ENCODE measurements at regions not wholly inside any gene's neighbourhood (a gene's known extent, or its start where the extent isn't known, plus 50 kb on each side); places are given as distances from the start of the nearest gene placed in this dataset.
"Not testable (repeated sequence)": the region's sequence is repeated elsewhere in the genome, so short reads cannot be mapped to it uniquely, and the experiment has no call there.

DNA sequence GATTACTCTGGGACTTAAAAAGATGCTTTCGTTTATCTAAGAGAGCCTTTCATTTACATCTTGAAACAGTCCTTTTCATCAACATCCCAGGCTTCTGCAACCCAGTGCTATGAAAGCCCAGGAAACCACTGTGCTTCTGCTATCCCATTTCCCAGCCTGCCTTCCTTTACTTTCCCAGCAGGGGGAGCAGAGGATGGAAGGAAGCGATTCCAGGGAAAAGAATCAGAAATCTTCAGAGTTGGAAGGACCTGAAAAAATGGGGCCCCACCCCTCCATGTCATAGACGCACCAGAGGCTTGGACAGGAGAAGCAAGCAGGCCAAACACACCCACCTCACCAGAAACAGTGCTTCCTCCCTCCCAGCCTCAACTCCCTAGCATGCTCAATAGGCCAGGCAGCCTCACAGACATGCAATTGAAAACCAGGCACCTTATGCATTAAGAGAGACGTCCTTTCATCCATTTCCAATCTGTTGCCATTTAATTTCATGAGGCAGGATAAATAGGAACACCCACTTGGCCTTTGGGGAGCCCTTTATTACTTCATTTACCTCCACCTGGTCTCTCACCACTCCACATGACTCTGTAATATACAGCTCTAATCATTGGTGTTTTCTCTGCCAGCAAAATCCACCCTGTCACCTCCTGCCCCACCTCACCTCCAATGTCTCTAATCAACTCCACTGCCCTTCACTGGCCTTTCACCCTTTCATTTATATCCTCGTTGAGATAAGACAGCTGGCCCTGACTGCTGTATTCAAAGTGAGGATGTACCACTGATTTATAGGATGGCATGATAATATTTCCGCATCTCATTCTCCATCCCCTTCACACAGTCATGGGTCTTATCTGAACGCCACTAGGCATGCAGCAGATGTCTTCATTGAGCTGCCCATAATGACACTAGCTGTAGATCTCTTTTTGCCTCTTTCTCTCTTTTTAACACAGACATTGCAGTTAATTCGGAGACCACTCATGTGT lies 583.9 kb downstream of the NTRK3 start:
- peak; percentile 15 for DNase-seq

- no peak for DNase-seq
Measured at GRCh38 chr15:87671289-87671688, 585.2 kb downstream of the NTRK3 start.

- DNase-seq: no peak
Measured at GRCh38 chr15:87669846-87670245, 586.7 kb downstream of the NTRK3 start.

DNA sequence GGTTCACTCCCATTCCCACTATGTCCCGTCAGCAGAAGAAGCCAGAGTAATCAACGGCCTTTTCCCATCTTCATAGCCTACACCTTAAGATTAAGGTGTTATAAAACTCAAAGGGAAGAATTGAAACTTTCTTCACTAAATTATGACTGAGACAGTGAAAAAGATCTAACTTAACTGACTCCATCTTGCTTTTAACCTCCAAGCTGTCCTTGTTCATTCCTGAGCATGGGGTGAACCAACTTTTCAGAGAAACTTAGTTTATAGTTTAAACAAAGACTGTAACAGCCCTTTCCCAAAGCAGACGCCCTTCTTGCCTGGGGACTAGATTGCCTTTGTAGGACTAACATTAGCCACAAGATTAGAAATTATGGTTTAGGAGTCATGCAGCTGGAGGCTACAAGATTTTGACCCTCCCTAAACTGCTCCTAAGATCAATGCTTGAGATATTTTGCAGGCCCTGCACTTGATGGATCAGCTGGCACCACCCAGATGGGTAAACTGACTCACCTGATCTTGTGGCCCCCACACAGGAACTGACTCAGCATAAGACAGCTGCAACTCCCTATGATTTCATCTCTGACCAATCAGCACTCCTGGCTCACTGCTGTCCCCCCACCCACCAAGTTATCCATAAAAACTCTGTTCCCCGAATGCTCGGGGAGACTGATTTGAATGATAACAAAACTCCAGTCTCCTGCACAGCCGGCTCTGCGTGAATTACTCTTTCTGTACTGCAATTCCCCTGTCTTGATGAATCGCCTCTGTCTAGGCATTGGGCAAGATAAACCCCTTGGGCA lies 587.6 kb downstream of the NTRK3 start:
- DNase-seq: not testable (repeated sequence)

DNA sequence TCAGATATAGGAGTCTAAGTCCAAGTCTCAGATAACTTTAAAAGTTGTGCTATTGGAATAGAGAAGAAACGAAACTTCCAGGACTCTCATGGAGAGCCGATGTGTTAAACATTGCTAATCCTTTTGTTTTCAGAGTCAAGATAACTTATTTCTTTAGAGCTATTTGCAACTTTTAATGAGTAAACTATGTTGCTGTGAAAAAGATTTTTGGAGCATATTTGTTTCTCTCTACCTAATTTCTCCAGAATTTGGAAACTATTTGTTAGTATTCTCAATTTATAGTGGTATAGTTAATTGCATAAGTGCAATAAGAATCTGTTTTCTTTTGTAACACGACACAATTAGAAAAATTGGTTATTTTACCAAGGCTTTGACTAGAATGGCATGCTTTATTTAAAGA lies 588.9 kb downstream of the NTRK3 start:
- no peak for DNase-seq

- DNase-seq: no peak
Measured at GRCh38 chr15:87662575-87662974, 594.0 kb downstream of the NTRK3 start.

DNA sequence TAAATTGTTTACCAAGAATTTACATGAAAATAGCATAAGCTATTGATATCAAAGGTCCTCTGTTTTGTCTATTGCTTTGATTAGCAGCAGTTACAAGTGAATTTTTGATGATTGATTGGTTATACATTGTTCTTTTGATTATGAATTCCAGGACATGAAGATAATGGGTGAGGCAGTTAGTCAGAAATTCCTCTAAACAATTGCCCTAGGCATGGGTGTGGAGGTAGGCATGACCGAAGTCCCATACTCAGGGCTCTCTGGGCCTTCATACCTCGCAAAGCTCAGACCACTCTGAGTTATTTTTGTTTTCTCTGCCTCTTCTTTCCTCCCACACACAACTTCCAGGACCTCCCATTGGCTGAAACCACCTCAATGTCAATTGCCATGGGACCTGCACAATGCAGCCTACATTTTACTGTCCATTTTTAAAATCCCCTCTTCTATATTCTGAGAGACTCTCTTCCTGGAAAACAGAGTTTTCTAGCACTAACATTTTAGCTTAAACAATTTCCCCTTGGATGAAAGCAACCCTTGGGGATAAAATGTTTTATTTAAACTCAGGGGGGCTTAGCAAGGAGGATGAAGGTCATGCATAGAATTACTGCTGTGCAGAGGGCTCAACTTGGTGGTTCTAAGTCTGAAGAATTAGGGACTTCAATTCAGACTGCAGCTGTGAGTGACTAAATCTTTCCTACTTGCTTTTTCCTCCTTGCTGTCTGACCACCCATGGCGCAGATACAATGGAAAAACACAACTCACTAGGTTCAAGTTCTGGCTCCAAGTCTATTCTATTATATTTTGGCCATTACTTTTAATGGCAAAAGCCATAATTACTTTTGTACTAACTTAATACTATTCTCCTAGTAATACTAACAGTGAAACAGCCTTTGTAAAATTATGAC lies 594.8 kb downstream of the NTRK3 start:
- DNase-seq: no peak

DNA sequence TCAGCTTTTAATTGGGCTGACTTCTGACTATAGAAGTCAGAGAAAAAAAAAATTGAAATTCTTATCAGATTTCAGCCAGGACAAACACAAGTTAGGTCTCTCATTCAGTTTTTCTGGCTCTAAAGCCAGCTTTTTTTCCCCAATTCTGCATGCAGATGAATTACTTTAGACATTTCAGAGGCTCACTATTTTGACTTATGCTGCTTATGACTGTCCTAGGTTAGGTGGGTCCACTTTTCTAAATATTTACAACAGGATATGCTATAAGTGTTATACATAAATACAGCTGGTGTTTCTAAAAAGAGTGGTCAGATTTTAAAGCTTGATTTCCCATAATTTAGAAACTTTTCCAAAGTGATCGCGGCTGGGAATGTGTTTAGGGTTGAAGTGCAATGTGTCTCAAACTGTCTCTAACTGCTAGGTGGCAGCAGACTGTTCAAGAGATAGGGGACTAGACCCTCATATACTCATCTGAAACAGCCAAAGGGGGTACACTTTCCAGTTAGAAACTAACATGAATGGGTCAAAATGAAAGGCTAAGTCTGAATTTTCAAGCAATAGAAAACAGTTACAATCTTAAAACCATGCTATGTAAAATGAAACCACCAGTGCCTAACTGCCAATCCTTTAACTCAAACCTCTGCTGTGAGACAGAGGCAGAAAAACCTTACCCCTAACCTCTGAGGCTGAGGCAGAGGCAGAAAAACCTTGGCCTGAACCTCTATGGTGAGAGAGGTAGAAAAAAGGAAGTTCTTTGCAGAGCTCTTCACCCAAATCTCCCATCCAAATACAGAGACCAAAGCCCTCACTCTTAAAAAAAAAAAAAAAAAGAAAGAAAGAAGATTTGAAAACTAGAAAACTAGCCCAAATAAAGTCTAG lies 596.0 kb downstream of the NTRK3 start:
- no peak for DNase-seq

DNA sequence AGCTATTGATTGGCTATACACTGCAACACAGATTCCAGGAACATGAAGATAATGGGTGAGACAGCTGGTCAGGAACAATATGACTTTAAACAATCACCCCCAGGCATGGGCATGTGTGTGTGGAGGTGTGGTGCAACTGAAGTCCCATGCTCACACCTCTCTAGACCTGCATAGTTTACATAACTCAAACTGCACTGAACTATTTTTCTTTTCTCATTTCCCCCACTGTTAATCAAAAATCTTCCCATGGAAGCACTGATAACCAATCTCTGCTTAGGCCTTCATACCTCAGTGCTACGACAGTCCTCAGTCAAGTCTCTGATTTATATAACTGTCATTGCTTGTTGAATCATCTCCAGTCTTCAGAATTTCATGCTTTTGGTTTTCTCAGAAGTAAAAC lies 600.2 kb downstream of the NTRK3 start:
- no peak for DNase-seq

GRCh38 chr15:87653646-87654045 lies 602.9 kb downstream of the NTRK3 start:
- DNase-seq: no peak

DNA sequence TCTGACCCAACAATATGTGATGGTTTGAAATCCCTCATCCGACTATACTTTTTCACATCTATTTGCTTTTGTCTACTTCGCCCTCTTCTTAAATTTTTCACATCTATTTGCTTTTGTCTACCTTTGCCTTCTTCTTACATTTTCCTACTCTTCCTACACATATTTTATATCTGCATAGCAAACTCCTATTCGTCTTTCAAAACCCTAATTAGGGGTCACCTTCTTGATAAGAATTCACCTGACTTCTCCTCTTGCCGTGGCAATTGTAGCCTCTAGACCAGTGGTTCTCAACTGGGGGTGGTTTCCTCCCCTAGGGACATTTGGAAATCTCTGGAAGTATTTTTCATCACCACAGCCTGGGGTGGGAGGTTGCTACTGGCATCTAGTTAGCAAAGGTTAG lies 607.4 kb downstream of the NTRK3 start:
- no peak for DNase-seq

- DNase-seq: no peak
Measured at GRCh38 chr15:87648278-87648677, 608.3 kb downstream of the NTRK3 start.

GRCh38 chr15:87645723-87646122 lies 610.8 kb downstream of the NTRK3 start:
- DNase-seq: no peak

- DNase-seq: not testable (repeated sequence)
Measured at GRCh38 chr15:87642997-87643396, 613.5 kb downstream of the NTRK3 start.

- no peak for DNase-seq
Measured at GRCh38 chr15:87639305-87640011, 617.1 kb downstream of the NTRK3 start.

- no peak for DNase-seq
Measured at GRCh38 chr15:87638554-87639083, 617.9 kb downstream of the NTRK3 start.

DNA sequence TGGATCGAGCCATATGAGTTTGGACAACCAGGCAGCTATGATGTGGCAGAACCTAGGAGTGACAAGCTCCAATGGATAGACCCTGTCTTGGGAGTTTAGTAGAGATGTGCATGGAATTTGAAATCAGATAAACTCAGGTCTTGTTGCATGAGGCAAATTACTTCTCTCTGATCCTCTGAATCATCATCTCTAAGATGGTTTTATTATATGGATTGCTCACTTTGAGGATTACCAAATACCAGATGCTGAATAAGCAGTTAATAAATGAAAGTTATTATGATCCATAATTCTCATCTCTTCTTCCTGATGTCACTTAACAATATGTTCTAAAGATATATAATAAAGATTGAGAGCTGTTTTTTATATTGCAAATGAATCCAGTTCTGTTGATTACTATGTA lies 622.2 kb downstream of the NTRK3 start:
- DNase-seq: no peak

GRCh38 chr15:87633525-87633924 lies 623.0 kb downstream of the NTRK3 start:
- DNase-seq: peak; percentile 34

DNA sequence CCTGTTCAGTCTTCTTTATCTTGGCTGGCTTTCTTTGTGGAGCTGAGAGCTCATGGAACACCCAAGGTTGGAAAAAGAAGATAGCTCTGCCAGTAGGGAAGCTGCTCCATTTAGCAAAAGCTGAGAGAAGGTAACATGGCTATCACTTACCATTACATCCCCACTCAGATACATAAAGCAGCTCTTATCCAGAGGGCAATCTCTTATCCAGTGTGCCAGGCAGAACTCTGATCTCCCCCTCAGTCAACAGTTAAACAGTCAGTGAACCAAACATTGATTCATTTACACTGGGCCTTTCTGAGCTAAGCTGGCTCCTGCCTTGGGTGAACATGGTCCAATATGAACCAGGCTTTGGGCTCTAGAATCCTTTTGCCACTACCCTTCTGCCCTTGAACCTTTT lies 624.2 kb downstream of the NTRK3 start:
- no peak for DNase-seq

- DNase-seq: no peak
Measured at GRCh38 chr15:87631775-87632174, 624.8 kb downstream of the NTRK3 start.

DNA sequence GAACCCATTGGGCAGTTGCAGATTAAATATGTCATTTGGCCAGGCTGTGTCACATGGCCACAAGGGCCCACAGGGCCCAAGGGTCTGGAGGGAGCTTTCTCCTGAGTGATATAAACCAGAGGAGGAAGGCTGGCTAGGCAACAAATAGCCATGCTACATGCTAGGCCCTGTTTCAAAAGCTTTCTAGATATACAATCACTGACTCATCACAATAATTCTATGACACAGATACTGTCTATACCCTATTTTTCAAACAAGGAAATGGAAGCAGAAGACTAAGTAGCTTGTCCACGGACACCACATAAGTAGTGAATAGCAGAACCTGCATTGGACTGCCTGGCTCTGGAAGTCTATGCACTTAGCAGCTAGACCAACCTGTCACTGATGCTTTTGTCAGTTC lies 625.4 kb downstream of the NTRK3 start:
- DNase-seq: no peak

Measured in suppressor macrophage treated with lipopolysaccharide for 4 hours (primary cell).